Loucy (cell line): ENCODE measurements at regions not wholly inside any gene's neighbourhood (a gene's known extent, or its start where the extent isn't known, plus 50 kb on each side); places are given as distances from the start of the nearest gene placed in this dataset.

ENCODE experiments used
- H2AFZ ChIP-seq: fragments of 200-600 bp; sonication (generic); 2 replicates; pipeline ENCODE4 v1.6.0; 2016; ENCODE audit warnings: antibody characterized with exemption, mild to moderate bottlenecking, low read length, moderate library complexity
- H3F3A ChIP-seq: fragments of 200-600 bp; 2 replicates; pipeline ENCODE4 v1.6.0; 2016; ENCODE audit warnings: antibody characterized with exemption, low read depth, mild to moderate bottlenecking
- H3K27me3 ChIP-seq: fragments of 200-600 bp; sonication (generic); 2 replicates; pipeline ENCODE4 v1.6.1; 2014; ENCODE audit warnings: low read length, mild to moderate bottlenecking; ENCODE audit not compliant: insufficient read depth, poor library complexity, severe bottlenecking
- H3K36me3 ChIP-seq: fragments of 200-600 bp; sonication (generic); 2 replicates; pipeline ENCODE4 v1.6.1; 2016; ENCODE audit warnings: low read length; ENCODE audit not compliant: insufficient read depth
- H3K4me1 ChIP-seq: fragments of 200-600 bp; sonication (generic); 2 replicates; pipeline ENCODE4 v1.5.1; 2014; ENCODE audit warnings: low read length, mild to moderate bottlenecking; ENCODE audit not compliant: insufficient read depth, poor library complexity, severe bottlenecking
- H3K4me2 ChIP-seq: fragments of 200-600 bp; sonication (generic); 2 replicates; pipeline ENCODE4 v1.6.0; 2014; ENCODE audit warnings: antibody characterized with exemption, low read length, low read depth, mild to moderate bottlenecking; ENCODE audit not compliant: poor library complexity, severe bottlenecking
- H3K4me3 ChIP-seq: fragments of 200-600 bp; sonication (generic); 2 replicates; pipeline ENCODE4 v1.5.1; 2014; ENCODE audit warnings: low read length, mild to moderate bottlenecking, mixed read lengths; ENCODE audit not compliant: poor library complexity, severe bottlenecking
- H3K79me2 ChIP-seq: fragments of 200-600 bp; sonication (generic); 2 replicates; pipeline ENCODE4 v1.6.1; 2014; ENCODE audit warnings: low read length; ENCODE audit not compliant: insufficient read depth
- H3K9ac ChIP-seq: fragments of 200-600 bp; sonication (generic); 2 replicates; pipeline ENCODE4 v1.6.0; 2014; ENCODE audit warnings: mild to moderate bottlenecking, low read depth, low read length, moderate library complexity; ENCODE audit not compliant: poor library complexity, severe bottlenecking
- H3K9me2 ChIP-seq: fragments of 200-600 bp; sonication (generic); replicated peaks from 2 replicates; pipeline ENCODE4 v1.6.1; 2016; ENCODE audit warnings: low read depth, low read length, mixed read lengths
- H3K9me3 ChIP-seq: fragments of 200-600 bp; sonication (generic); 2 replicates; pipeline ENCODE4 v1.6.1; 2014; ENCODE audit warnings: mild to moderate bottlenecking, antibody characterized with exemption, low read length, low read depth; ENCODE audit not compliant: insufficient read depth
- H4K20me1 ChIP-seq: fragments of 200-600 bp; sonication (generic); 2 replicates; pipeline ENCODE4 v1.6.0; 2014; ENCODE audit warnings: antibody characterized with exemption, low read length, mild to moderate bottlenecking; ENCODE audit not compliant: insufficient read depth, poor library complexity, severe bottlenecking
- EZH2phosphoT487 ChIP-seq: fragments of 200-600 bp; IDR thresholded peaks from 2 replicates; pipeline ENCODE4 v1.6.1; 2018; ENCODE audit warnings: antibody characterized with exemption, mild to moderate bottlenecking, moderate library complexity, borderline replicate concordance
- TF ChIP-seq, protein P1 (sequence below): fragments of 200-600 bp; sonication (generic); conservative IDR thresholded peaks from 2 replicates; pipeline ENCODE4 v1.5.1; 2014; ENCODE audit warnings: mild to moderate bottlenecking, antibody characterized with exemption, low read length

DNA sequence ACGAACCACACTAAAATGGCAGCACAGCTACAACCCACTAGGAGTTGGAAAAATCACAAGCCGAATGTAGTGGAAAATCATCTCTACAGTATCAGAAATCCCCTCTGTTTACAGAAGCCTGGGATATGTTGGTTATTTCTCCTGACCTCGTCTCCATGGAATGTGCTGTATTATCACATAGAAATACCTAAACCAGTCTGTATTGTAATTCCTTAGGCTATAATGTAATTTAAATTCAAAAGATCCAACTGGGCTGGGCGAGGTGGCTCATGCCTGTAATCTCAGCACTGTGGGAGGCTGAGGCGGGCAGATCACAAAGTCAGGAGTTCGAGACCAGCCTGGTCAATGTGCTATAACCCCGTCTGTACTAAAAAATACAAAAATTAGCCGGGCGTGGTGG, 244.8 kb upstream of the MPDZ start:
- H3K4me3 ChIP-seq: no peak overlapping the region
- H3K9me3 ChIP-seq: no peaks in the 10 kb centered on the region

DNA sequence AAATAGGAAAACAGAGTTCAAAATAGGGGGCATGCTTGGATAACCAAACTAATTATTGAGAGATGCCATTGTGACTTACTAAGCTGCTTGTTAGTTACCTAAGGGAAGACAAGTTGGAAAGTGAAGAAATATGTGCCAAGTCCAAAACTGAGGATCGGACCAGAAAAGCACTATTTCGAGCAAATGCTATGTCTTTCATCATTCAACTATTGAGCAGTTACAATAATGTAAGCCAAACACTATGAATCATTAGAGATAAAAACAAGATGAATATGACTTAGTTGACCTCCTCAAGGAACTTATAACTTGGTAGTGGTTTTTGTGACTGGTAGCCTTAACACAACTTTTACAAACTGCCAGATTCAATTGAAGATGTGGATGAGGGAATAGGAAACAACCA, 240.6 kb upstream of the MPDZ start:
- no peak for TF ChIP-seq EZH2phosphoT487
- TF ChIP-seq, protein P1, sequence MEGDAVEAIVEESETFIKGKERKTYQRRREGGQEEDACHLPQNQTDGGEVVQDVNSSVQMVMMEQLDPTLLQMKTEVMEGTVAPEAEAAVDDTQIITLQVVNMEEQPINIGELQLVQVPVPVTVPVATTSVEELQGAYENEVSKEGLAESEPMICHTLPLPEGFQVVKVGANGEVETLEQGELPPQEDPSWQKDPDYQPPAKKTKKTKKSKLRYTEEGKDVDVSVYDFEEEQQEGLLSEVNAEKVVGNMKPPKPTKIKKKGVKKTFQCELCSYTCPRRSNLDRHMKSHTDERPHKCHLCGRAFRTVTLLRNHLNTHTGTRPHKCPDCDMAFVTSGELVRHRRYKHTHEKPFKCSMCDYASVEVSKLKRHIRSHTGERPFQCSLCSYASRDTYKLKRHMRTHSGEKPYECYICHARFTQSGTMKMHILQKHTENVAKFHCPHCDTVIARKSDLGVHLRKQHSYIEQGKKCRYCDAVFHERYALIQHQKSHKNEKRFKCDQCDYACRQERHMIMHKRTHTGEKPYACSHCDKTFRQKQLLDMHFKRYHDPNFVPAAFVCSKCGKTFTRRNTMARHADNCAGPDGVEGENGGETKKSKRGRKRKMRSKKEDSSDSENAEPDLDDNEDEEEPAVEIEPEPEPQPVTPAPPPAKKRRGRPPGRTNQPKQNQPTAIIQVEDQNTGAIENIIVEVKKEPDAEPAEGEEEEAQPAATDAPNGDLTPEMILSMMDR: no peak
- Histone ChIP-seq H3K9me2 (no peaks in the 10 kb centered on the region), H3K79me2 (no peaks in the 10 kb centered on the region), H3F3A (no peaks in the 10 kb centered on the region), H3K9me3 (peaks cover 2% of the 10 kb centered on the region; the same call in 1 of the 2 replicates), H4K20me1 (no peaks in the 10 kb centered on the region), H2AFZ (no peak overlapping the region), H3K27me3 (no peaks in the 10 kb centered on the region), H3K4me3 (no peak overlapping the region), H3K9ac (no peak overlapping the region), H3K36me3 (no peaks in the 10 kb centered on the region), H3K4me1 (peaks cover 4% of the 10 kb centered on the region), H3K4me2 (no peak overlapping the region)

More for the DNA sequence above, 244.8 kb upstream of the MPDZ start:
- Histone ChIP-seq H3K4me1 (peaks cover 3% of the 10 kb centered on the region), H3K9me2 (no peaks in the 10 kb centered on the region), H3K79me2 (no peaks in the 10 kb centered on the region), H3K9ac (no peak overlapping the region), H4K20me1 (no peaks in the 10 kb centered on the region), H3K36me3 (no peaks in the 10 kb centered on the region), H3K4me2 (no peak overlapping the region), H3F3A (no peaks in the 10 kb centered on the region), H2AFZ (no peak overlapping the region), H3K27me3 (no peaks in the 10 kb centered on the region)
- TF ChIP-seq, protein P1: no peak
- no peak for TF ChIP-seq EZH2phosphoT487

DNA sequence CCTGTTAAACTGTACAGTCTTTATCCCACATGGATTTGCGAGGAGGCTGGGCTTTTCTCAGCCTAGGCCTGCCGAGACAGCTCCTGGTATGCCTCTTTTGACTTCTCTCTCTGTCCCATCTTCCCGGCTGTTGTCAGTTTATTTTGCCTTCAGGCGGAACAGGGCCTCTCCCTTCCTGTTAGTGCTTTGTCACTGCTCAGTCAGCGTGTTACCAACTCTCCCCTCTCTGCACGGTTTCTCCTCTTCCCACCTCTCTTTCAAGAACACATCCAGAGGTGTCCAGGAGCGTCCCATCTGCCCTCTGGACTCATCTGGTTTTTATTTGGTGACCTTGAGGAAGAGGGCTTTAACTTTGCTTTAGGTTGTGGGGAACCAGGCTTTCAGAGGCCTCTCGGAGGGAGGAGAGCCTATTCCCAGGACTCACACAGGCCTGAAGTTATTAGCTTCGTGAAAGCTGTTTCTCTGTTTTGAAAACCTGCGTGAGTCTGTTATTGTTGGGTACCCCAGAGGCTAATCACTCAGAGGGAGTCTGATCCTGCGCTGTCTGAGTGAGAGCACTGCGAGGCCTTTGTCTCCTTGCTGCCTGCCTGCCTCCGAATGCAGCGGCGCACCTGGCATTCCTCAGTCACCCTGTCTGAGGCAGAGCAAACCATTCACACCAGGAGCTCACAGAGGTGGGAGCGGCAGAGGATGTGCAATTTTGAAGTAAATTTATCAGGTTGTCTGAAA, 234.4 kb upstream of the MPDZ start:
- Histone ChIP-seq H3K79me2 (no peaks in the 10 kb centered on the region), H2AFZ (no peak overlapping the region), H3K9ac (no peak overlapping the region), H3K9me2 (no peaks in the 10 kb centered on the region), H3K9me3 (peaks cover 2% of the 10 kb centered on the region; the same call in 1 of the 2 replicates), H3K4me2 (no peak overlapping the region), H3K27me3 (no peaks in the 10 kb centered on the region), H4K20me1 (no peaks in the 10 kb centered on the region), H3K4me3 (no peak overlapping the region), H3K4me1 (peaks cover 9% of the 10 kb centered on the region), H3F3A (no peaks in the 10 kb centered on the region), H3K36me3 (no peaks in the 10 kb centered on the region)
- no peak for TF ChIP-seq EZH2phosphoT487
- TF ChIP-seq, protein P1: no peak
